ENCODE measurements at regions not wholly inside any gene's neighbourhood (a gene's known extent, or its start where the extent isn't known, plus 50 kb on each side); places are given as distances from the start of the nearest gene placed in this dataset.

DNA sequence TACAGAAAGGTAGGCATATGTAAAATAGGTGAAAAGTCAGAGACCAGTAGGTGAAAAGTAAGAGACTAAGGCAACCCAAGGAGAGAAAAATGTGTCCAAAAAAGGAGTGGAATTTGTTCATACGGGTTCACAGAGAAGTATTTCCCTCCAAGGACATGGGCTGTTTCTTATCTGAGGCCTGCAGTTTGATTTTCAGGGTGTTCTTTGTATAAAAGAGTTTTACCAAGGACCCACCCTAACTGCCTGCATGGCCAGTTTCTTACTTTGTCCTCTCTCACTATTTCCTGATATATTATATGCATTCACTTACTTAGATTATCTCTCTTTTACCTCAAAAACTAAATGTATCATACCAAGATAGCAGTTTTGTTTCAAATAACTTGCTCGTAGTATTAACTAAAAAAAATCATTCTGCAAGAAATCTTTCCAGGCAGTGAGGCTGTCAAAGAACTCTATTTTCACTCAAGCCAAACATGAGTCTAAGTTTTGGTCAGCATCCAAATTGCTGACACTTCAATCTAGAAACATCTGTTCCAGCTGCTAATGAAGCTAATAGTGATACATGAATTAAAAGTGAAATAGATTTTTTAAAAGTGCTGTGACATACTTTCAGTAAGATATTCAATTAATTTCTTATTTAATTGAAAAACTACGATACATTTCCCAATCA, 141.4 kb upstream of the SGCG start:
- TF ChIP-seq, protein P1, sequence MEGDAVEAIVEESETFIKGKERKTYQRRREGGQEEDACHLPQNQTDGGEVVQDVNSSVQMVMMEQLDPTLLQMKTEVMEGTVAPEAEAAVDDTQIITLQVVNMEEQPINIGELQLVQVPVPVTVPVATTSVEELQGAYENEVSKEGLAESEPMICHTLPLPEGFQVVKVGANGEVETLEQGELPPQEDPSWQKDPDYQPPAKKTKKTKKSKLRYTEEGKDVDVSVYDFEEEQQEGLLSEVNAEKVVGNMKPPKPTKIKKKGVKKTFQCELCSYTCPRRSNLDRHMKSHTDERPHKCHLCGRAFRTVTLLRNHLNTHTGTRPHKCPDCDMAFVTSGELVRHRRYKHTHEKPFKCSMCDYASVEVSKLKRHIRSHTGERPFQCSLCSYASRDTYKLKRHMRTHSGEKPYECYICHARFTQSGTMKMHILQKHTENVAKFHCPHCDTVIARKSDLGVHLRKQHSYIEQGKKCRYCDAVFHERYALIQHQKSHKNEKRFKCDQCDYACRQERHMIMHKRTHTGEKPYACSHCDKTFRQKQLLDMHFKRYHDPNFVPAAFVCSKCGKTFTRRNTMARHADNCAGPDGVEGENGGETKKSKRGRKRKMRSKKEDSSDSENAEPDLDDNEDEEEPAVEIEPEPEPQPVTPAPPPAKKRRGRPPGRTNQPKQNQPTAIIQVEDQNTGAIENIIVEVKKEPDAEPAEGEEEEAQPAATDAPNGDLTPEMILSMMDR (IDR thresholded peaks at IDR 0.05; ENCODE audit: insufficient read depth, low read depth, low read length), result no peak
- TF ChIP-seq EZH2 (IDR thresholded peaks at IDR 0.05; ENCODE audit: insufficient read depth, low read length), result no peak
